Activated CD4-positive, alpha-beta T cell treated with anti-CD3 and anti-CD28 coated beads, Interleukin-2, amount 50 U/mL, for 48 hours (primary cell): ENCODE measurements at regions not wholly inside any gene's neighbourhood (a gene's known extent, or its start where the extent isn't known, plus 50 kb on each side); places are given as distances from the start of the nearest gene placed in this dataset.
"Not testable (repeated sequence)": the region's sequence is repeated elsewhere in the genome, so short reads cannot be mapped to it uniquely, and the experiment has no call there.

ENCODE experiments used
- DNase-seq, 2 experiments: peaks; one replicate each; pipeline ENCODE4 v3.0.0-alpha.2; 2020

DNA sequence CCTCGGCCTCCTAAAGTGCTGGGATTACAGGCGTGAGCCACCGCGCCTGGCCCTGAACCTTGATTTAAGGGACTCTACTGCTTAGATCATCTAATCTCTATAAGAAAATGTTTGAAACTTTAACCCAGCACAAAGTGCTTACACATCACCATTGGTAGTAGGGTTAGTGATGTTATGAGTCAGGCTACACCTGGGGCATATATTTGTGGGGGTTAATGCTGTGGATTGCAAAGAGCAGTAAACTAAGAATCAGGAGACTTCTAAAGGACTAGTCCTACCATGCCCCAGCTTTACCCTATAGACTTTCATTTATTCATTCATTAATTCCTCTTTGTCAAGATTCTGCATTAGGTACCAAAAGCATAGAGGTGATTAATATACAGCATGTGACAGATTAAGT lies 880.5 kb downstream of the TTLL7 start:
- no peak for DNase-seq

- DNase-seq, result not testable (repeated sequence)
Measured at GRCh38 chr1:83117030-83117429, 881.9 kb downstream of the TTLL7 start.

DNA sequence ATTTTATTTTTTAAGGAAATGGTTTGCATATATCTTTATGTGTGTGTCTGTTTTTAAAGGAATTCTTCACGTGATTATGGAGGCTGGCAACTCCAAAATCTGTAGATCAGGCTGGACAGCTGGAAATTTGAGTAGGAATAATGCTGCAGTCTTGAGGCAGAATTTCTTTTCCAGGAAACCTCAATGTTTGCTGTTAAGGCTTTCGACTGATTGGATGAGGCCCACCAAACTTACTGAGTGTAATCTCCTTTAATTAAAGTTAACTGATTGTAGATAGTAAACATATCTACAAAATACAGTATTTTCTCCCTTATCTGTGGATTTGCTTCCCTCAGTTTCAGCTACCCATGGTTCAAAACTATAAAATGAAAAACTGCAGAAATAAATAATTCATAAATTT lies 883.1 kb downstream of the TTLL7 start:
- DNase-seq, result no peak

- no peak for DNase-seq
Measured at GRCh38 chr1:83114136-83114834, 884.6 kb downstream of the TTLL7 start.

DNA sequence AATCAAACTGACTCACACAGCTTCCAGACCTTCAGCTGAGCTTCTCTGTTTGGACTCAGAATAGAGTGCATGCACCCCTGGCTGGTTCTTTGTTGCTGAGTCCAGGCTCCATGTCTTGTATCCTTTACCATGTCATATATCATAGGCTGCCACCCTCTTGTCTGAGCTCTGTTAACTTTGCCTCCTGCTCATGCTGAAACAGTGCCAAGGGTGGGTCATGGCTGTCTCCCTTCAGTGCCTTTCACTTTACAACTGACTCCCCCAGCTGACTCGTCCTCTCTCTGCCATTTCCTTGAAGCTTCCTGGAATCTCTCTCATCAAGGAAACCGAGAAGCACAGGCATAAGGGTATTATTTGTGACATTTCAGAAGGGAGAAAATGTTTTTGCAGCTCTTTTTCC lies 885.3 kb downstream of the TTLL7 start:
- DNase-seq, result no peak

DNA sequence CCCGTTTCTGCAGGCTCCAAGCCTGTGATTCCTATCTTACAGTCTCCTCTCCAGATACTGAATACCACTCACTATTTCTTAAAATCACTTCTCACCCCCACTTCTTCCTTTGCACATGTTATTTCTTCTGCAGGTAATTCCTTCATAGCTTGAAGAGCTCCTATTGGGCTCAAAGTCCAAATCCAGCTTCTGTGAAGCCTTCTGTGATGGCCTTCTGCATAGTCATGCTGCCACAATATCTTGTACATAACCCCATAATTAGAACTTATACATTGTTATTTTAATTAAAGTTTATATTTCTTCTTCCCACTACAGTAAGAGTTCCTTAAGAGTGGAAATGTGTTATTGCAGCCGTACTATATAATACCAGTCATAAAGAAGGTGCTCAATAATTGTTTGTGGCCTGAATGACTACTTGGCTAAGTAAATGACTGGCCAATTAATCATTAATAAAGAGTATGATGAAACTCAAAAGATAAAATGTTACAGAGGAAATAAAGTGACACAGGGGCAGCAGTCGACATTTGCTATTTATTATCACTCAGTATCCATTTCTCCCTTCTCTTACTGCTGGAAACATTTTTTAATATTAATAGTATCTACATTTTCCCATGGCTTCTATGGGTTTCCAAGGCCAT lies 886.6 kb downstream of the TTLL7 start:
- no peak for DNase-seq

DNA sequence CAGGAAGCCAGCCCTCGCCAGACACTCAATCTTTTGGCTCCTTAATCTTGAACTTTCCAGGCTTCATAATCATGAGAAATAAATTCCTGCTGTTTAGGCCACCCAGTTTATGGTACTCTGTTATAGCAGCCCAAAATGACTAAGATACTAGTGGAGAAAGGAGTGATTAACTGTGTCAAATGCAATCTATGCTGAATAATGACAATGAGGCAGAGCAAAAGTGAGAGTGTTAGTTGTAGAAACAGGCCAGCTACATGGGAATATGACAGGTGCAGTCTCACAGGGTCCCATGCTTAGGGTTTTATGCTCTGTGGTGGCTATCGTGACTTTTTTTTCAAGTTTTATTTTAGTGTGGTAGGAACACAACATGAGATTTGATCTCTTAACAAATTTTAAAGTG lies 888.8 kb downstream of the TTLL7 start:
- no peak for DNase-seq

DNA sequence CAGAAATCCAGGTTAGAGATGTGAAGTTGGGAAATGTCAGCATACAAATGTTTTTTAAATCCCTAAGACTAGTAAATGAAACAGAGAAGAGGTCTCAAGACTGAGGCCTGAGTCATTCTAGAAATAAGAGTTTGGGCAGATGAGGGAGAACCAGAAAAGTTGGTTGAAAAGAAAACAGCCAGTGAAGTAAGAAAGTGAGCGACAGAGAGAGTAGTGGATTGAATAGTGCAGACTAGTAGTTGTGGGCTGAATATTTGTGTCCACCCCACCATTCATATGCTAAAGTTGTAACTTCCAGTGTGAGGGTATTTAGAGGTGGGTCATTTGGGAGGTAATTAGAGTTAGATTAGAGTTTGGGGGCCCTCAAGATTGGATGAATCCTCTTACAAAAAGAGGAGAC lies 889.2 kb downstream of the TTLL7 start:
- DNase-seq, result no peak

GRCh38 chr1:83104558-83104957 lies 894.4 kb downstream of the TTLL7 start:
- no peak for DNase-seq

- DNase-seq, result no peak
Measured at GRCh38 chr1:83103341-83103740, 895.6 kb downstream of the TTLL7 start.

DNA sequence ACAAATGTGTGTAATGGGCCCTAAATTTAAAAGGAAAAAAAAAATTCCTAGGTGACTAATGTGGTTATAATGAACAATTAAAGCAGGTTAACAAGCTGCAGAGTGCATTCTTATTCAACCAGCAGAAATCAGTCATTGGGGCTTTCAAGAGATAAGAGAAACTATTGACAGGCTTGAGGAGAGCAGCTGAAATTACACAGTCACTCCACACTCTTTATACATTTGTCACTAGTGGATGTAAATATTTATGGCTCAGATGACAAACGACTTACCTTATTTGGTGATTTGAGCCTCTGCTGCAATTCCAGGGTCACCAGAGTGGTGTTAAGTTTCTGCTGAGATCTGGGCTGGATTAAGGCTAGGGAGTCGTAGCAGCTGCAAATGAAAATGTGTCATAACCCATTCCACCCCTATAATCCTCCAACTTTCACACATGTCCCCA lies 896.3 kb downstream of the TTLL7 start:
- DNase-seq, result no peak

DNA sequence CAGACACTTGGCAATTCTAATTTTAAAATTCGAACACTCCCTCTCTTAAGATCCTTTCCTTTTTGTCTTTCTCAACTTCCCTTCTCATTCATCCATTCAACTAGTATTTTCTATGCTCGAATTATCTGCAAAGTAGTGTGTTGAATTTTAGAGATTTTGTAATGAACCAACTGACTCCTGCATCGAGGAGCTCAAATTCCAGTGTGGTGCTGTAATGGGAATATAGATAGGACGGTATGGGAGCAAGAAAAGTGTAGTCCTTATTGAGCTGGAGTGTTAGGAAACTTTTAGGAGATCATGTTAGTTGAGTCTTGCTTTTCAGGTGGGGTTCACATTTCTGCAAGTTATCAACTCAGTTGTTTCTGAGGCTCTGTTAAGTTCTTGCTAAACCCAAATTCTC lies 897.5 kb downstream of the TTLL7 start:
- DNase-seq, result no peak

DNA sequence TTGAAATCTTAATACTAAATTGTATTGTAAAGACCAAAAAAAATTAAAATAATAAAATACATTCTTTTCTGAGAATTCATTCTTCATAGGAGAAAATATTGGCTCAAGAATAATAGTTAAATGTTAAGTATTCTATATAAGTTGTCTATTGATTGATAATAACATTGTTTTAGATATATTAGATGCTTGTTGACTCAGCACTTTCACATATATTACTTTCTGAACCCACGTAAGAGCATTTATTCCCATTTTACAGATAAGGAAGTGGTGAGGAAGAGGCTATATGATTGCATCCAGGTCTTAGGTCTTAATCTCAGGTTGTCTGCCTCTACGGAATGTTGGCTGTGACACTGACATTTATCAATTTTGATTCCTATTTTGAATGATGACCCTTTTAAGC lies 898.8 kb downstream of the TTLL7 start:
- DNase-seq, result no peak

- DNase-seq, result no peak
Measured at GRCh38 chr1:83098791-83099190, 900.1 kb downstream of the TTLL7 start.

DNA sequence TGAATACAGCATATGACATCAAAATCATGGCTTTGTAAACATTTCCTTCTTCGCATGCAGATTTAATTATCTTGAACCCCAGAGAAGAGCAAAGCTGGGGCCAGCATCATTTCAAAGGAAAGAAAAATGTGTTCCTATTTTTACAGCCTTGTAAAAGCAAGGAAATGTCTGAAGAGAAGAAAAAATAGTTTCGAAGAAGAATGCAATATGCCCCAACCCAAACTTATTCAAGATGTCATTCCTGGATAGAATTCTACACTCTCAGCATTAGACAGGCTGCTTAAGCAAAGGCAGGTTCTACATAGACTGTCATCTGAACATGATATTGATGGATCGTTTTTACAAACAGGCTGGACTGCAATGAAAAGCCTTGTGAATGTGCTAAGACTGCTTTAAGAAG lies 900.8 kb downstream of the TTLL7 start:
- no peak for DNase-seq

DNA sequence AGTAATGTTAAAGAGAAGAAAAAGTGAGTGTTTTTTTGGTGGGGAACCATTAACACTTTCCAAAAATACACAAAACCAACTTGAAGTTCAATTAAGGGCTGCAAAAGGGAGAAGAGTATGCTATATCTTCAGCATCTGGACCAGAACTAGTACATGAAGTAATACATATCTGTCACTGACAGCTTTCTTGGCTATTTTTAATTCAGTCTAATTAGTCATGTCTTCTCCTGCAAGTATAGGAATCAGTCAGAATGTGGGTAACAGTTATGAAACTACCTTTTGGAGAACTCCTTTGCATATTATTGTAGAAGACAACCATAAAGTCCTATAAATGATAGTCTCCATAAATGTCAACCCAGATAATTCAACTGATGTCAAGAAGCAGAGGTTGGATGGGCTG lies 901.2 kb downstream of the TTLL7 start:
- DNase-seq, result no peak

GRCh38 chr1:83095570-83095969 lies 903.4 kb downstream of the TTLL7 start:
- DNase-seq, result no peak

DNA sequence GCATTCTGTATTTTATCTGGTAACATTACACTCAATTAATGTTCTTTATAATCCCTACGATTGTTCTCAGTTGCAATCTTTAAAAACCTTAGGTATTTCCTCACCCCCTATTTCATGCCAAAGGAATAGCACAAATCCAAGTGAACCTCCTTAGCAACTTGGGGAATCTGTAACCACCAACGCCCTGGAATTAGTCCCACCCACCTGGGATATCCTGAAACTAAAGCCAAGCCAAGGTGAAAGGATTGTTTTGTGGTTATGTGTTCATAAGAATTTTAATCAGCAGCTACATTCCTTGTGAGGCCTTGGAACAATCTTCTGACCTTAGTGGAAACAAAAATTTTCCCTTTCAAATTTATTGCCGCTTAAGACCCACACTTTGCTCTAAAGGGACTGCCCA lies 908.7 kb downstream of the TTLL7 start:
- no peak for DNase-seq

DNA sequence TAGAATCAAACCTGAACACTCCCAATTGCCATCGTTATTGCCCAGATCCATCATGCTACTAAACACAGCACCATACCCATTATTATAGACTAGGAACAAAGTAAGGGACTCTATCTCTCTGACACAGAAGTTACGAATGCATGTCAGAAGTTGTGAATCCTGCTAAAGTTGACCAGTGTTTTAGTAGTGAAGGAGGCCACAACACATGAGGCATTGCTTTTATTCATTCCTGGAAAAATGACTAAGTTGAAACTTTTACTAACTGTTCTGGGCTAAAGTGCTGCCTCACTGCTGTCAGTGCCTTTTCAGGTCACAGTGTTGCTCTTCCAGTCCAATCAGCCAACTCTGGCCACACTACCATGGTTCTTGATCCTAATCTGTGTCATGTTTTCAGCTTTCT lies 911.1 kb downstream of the TTLL7 start:
- DNase-seq, result no peak

- DNase-seq, result no peak
Measured at GRCh38 chr1:83086986-83087512, 911.9 kb downstream of the TTLL7 start.

- no peak for DNase-seq
Measured at GRCh38 chr1:83086346-83086745, 912.6 kb downstream of the TTLL7 start.

DNA sequence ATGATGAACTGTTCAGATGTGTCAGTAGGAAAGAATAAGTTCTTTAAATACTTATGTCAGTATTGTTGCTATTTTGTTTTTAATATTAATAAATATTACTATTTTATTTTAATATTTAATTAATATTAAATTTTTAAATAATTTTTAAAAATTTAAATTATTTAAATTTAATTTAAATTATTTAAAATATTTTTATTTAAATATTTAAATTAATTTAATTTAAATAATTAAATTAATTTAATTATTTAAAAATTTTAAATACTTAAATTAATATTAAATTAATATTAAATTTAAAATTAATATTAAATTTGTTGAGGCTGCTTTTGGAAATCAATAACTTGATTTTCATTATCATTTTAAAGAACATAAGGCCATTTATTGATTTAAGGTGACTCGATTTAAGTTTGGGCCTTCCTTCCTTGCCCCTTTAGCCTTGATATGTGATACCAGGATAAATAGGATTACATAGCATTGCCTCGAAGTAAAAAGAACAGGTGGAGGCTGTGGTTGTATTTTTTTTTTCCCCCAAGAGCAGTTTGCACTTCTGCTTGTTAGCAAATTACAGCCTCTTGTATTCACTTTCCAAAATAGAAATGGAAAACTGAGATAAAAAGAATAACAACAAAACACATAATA lies 915.2 kb downstream of the TTLL7 start:
- DNase-seq, result no peak

GRCh38 chr1:83077411-83077810 lies 921.5 kb downstream of the TTLL7 start:
- no peak for DNase-seq

DNA sequence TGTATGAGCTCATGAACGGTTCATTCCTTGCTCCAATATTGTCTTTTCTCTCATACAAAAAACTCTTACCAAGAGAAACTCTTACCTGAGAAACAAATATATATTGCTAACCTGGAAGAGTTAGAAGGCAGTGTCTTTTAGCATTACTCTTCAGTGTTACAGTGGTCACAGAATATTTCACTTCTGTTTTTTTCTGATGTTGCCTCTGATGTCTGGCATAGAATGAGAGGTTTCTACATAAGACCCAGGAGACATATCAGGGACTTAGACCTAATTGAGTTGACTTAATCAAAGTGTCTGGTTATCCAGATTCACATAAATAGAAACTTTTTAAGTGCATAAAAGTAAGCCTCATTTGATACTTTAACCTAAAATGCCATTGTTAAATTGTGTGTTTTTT lies 923.8 kb downstream of the TTLL7 start:
- DNase-seq, result no peak
